ENCODE measurements at regions not wholly inside any gene's neighbourhood (a gene's known extent, or its start where the extent isn't known, plus 50 kb on each side); places are given as distances from the start of the nearest gene placed in this dataset.

DNA sequence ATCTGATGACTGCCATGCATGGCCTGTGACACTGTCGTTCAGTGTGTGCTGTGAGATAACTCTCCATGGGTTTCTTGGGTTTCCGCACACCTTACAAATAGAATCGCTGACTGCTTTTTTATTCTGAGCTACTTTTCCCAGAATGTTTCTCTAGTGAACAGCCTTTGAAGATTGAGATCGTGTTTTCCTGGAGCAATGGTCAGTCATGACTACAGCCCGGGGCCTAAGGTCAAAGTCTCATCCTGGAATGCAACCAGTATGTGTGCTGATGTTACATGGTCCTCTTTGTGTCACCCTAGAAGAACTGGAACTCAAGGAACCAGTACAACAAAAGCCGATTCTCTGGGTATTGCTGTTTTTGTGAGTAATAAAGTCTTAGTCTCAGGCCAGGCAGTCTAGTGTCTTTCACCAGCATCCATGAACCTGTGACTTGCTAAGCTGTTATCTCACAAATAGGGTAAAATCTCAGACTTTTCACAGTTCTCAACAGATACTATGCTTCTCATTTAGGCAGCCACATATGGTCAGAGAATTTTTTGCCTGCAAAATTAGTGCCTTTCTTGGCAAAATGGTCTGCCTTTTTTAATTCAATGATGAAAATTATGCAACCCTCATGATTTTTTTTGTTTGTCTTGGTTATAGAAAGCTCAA is 124.9 kb upstream of the PIEZO2 start:
- 89% methylated on average over 4 of the region's 6 CpGs for WGBS (ENCODE audit: insufficient coverage)
- ChIA-PET POLR2A (no interaction called here), CTCF (interaction anchor here in 1 of 2 donors (0.6 kb wide), 1 partner anchor 43 kb away, joined by 3 read pairs; no protein-coding TSS in a partner anchor)
- peaks cover 0 to 4% (median 0%) of the 10 kb centered on the region in 3 donors for H3K9me3 Mint-ChIP-seq
- DNase-seq (no peak), ATAC-seq (replicated peaks in 1 of 4) (no peak)
- Histone ChIP-seq H3K27ac (ENCODE audit: low read length) (no peak overlapping the region), H3K4me1 (ENCODE audit: control insufficient read depth in 1 of 2, extremely low read depth in 1 of 2, insufficient read depth in 2 of 2, low read length in 2 of 2) (no peaks in the 10 kb centered on the region), H3K36me3 (ENCODE audit: control insufficient read depth in 2 of 2, extremely low read depth in 1 of 2, insufficient read depth in 1 of 2, low read length in 1 of 2) (no peaks in the 10 kb centered on the region), H3K9me3 (no peaks in the 10 kb centered on the region), H3K4me3 (ENCODE audit: control insufficient read depth in 1 of 2, extremely low read depth in 1 of 2, low read length in 1 of 2) (no peak overlapping the region), H3K27me3 (replicated peaks in 1 of 2; ENCODE audit: control insufficient read depth in 2 of 2, extremely low read depth in 1 of 2, insufficient read depth in 2 of 2, low read length in 1 of 2) (no peaks in the 10 kb centered on the region)
- no peaks in the 10 kb centered on the region for H3K4me1 Mint-ChIP-seq
- H3K36me3 Mint-ChIP-seq = no peaks in the 10 kb centered on the region
- H3K27ac Mint-ChIP-seq = no peak overlapping the region
- no peaks in the 10 kb centered on the region for H3K27me3 Mint-ChIP-seq
- no peak overlapping the region for H3K4me3 Mint-ChIP-seq

- H3K4me1 ChIP-seq (ENCODE audit: control insufficient read depth in 1 of 2, extremely low read depth in 1 of 2, insufficient read depth in 2 of 2, low read length in 2 of 2) = no peaks in the 10 kb centered on the region
- Mint-ChIP-seq H3K27ac (no peak overlapping the region), H3K4me3 (no peak overlapping the region), H3K4me1 (no peaks in the 10 kb centered on the region), H3K27me3 (peaks cover 0 to 5% of the 10 kb centered on the region in 2 donors), H3K36me3 (no peaks in the 10 kb centered on the region), H3K9me3 (peaks cover 0 to 4% (median 4%) of the 10 kb centered on the region in 3 donors)
- H3K9me3 ChIP-seq = no peaks in the 10 kb centered on the region
- H3K36me3 ChIP-seq (ENCODE audit: control insufficient read depth in 2 of 2, extremely low read depth in 1 of 2, insufficient read depth in 1 of 2, low read length in 1 of 2) = no peaks in the 10 kb centered on the region
- CTCF ChIA-PET = no interaction called here
- no peak overlapping the region for H3K4me3 ChIP-seq (ENCODE audit: control insufficient read depth in 1 of 2, extremely low read depth in 1 of 2, low read length in 1 of 2)
- ATAC-seq (replicated peaks in 1 of 4) = no peak
- WGBS (ENCODE audit: insufficient coverage) = 69% methylated on average over 2 of the region's 7 CpGs
- H3K27ac ChIP-seq (ENCODE audit: low read length) = no peak overlapping the region
- no peaks in the 10 kb centered on the region for H3K27me3 ChIP-seq (replicated peaks in 1 of 2; ENCODE audit: control insufficient read depth in 2 of 2, extremely low read depth in 1 of 2, insufficient read depth in 2 of 2, low read length in 1 of 2)
- no peak for DNase-seq
- POLR2A ChIA-PET = no interaction called here
Observed at GRCh38 chr18:11272516-11272915, 123.1 kb upstream of the PIEZO2 start.

DNA sequence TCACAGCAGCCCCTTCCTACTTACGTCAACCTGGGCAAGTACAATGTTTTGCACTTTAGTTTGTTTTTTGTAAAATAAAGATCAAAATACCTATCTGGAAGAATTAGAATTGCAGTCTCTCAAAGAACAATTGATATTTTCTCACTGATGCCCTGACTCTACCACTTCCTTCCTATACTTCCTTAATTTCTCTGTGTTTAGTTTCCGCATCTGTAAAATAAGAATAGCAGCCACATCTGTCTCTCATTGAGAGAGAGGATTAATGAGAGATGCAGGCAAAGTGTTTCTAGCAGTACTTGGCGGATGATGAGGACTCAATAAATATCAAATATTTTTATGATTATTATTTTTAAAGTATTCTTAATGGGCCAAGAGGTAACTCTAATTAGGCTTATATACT is 122.6 kb upstream of the PIEZO2 start:
- CTCF ChIA-PET = no interaction called here

GRCh38 chr18:11269257-11269656 is 119.9 kb upstream of the PIEZO2 start:
- Histone ChIP-seq H3K36me3 (ENCODE audit: control insufficient read depth in 2 of 2, extremely low read depth in 1 of 2, insufficient read depth in 1 of 2, low read length in 1 of 2) (no peaks in the 10 kb centered on the region), H3K4me1 (ENCODE audit: control insufficient read depth in 1 of 2, extremely low read depth in 1 of 2, insufficient read depth in 2 of 2, low read length in 2 of 2) (no peaks in the 10 kb centered on the region), H3K4me3 (ENCODE audit: control insufficient read depth in 1 of 2, extremely low read depth in 1 of 2, low read length in 1 of 2) (no peak overlapping the region), H3K27me3 (replicated peaks in 1 of 2; ENCODE audit: control insufficient read depth in 2 of 2, extremely low read depth in 1 of 2, insufficient read depth in 2 of 2, low read length in 1 of 2) (no peaks in the 10 kb centered on the region), H3K9me3 (no peaks in the 10 kb centered on the region), H3K27ac (ENCODE audit: low read length) (no peak overlapping the region)
- Mint-ChIP-seq H3K27me3 (peaks cover 3 to 15% of the 10 kb centered on the region in 2 donors), H3K27ac (no peak overlapping the region), H3K36me3 (no peaks in the 10 kb centered on the region), H3K4me3 (no peak overlapping the region), H3K9me3 (peaks cover 6 to 9% (median 7%) of the 10 kb centered on the region in 3 donors), H3K4me1 (no peaks in the 10 kb centered on the region)
- ChIA-PET CTCF (no interaction called here), POLR2A (no interaction called here)
- 85% methylated on average over 6 of the region's 8 CpGs for WGBS (ENCODE audit: insufficient coverage)
- DNase-seq (no peak), ATAC-seq (replicated peaks in 1 of 4) (no peak)

More for the DNA sequence above, 122.6 kb upstream of the PIEZO2 start:
- DNase-seq (no peak), ATAC-seq (replicated peaks in 1 of 4) (no peak)
- no peak overlapping the region for H3K27ac ChIP-seq (ENCODE audit: low read length)
- H3K27me3 ChIP-seq (replicated peaks in 1 of 2; ENCODE audit: control insufficient read depth in 2 of 2, extremely low read depth in 1 of 2, insufficient read depth in 2 of 2, low read length in 1 of 2) = no peaks in the 10 kb centered on the region
- peaks cover 0 to 9% (median 4%) of the 10 kb centered on the region in 3 donors for H3K9me3 Mint-ChIP-seq
- H3K9me3 ChIP-seq = no peaks in the 10 kb centered on the region
- H3K4me1 ChIP-seq (ENCODE audit: control insufficient read depth in 1 of 2, extremely low read depth in 1 of 2, insufficient read depth in 2 of 2, low read length in 2 of 2) = no peaks in the 10 kb centered on the region
- POLR2A ChIA-PET = no interaction called here
- no peaks in the 10 kb centered on the region for H3K36me3 Mint-ChIP-seq
- no peak overlapping the region for H3K4me3 Mint-ChIP-seq
- H3K4me1 Mint-ChIP-seq = no peaks in the 10 kb centered on the region
- no CpG with 5 or more reads among the region's 3 CpGs for WGBS (ENCODE audit: insufficient coverage)
- no peak overlapping the region for H3K27ac Mint-ChIP-seq
- H3K4me3 ChIP-seq (ENCODE audit: control insufficient read depth in 1 of 2, extremely low read depth in 1 of 2, low read length in 1 of 2) = no peak overlapping the region
- H3K27me3 Mint-ChIP-seq = peaks cover under 1 to 11% of the 10 kb centered on the region in 2 donors
- no peaks in the 10 kb centered on the region for H3K36me3 ChIP-seq (ENCODE audit: control insufficient read depth in 2 of 2, extremely low read depth in 1 of 2, insufficient read depth in 1 of 2, low read length in 1 of 2)

DNA sequence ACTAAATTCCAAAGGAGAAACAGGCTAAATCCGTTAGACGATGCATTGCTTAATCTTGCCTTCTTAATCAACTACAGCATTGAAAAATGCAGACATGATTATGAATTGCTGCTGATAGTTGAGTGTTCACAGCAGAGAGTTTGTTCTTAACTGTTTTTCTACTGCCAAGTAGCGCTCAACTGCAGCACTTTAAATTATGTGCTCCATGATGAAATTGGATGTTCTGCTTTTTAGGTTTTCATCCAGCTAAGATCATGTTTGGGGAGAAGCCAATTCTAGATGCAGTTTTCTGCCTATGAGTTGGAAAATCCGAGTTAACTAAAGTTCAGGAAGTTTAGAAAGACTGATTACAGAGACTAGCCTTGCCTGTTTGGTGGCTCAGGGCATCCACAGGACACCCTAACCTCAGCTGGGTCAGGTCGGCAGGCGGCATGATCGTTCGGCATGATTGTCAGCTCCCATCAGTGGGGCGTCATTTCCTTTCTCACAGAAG is 119.4 kb upstream of the PIEZO2 start:
- DNase-seq = no peak
- H3K36me3 ChIP-seq (ENCODE audit: control insufficient read depth in 2 of 2, extremely low read depth in 1 of 2, insufficient read depth in 1 of 2, low read length in 1 of 2) = no peaks in the 10 kb centered on the region
- no peaks in the 10 kb centered on the region for H3K4me1 ChIP-seq (ENCODE audit: control insufficient read depth in 1 of 2, extremely low read depth in 1 of 2, insufficient read depth in 2 of 2, low read length in 2 of 2)
- ATAC-seq (replicated peaks in 1 of 4) = no peak
- Mint-ChIP-seq H3K9me3 (peaks cover 9 to 10% (median 10%) of the 10 kb centered on the region in 3 donors), H3K27me3 (peaks cover 3 to 15% of the 10 kb centered on the region in 2 donors), H3K27ac (no peak overlapping the region), H3K4me1 (no peaks in the 10 kb centered on the region), H3K36me3 (no peaks in the 10 kb centered on the region), H3K4me3 (no peak overlapping the region)
- no peaks in the 10 kb centered on the region for H3K9me3 ChIP-seq
- POLR2A ChIA-PET = no interaction called here
- H3K27ac ChIP-seq (ENCODE audit: low read length) = no peak overlapping the region
- CTCF ChIA-PET = no interaction called here
- WGBS (ENCODE audit: insufficient coverage) = 89% methylated on average over 3 of the region's 9 CpGs
- H3K27me3 ChIP-seq (replicated peaks in 1 of 2; ENCODE audit: control insufficient read depth in 2 of 2, extremely low read depth in 1 of 2, insufficient read depth in 2 of 2, low read length in 1 of 2) = no peaks in the 10 kb centered on the region
- no peak overlapping the region for H3K4me3 ChIP-seq (ENCODE audit: control insufficient read depth in 1 of 2, extremely low read depth in 1 of 2, low read length in 1 of 2)

DNA sequence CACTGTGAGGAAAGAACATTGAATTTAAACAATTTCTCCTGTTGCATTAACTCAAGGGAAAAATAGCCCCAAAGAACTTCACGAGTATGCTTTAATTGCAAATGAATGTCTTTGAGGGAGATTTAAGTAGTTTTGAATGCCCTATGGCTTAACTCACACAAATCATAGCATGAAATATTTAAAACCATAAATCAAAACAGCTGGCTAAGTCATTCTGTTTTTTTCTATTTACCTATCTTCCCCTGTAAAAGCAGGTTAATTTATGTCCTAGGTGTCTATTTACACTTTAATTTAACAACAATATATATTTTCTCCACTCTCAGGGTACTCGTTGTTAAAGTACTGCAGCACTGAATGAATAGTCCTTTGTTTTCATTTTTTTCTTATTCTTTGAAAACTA is 118.8 kb upstream of the PIEZO2 start:
- DNase-seq (no peak), ATAC-seq (replicated peaks in 1 of 4) (no peak)
- Mint-ChIP-seq H3K4me1 (no peaks in the 10 kb centered on the region), H3K27me3 (peaks cover 3 to 15% of the 10 kb centered on the region in 2 donors), H3K36me3 (no peaks in the 10 kb centered on the region), H3K4me3 (no peak overlapping the region), H3K27ac (no peak overlapping the region), H3K9me3 (peaks cover 14 to 16% (median 15%) of the 10 kb centered on the region in 3 donors)
- Histone ChIP-seq H3K36me3 (ENCODE audit: control insufficient read depth in 2 of 2, extremely low read depth in 1 of 2, insufficient read depth in 1 of 2, low read length in 1 of 2) (no peaks in the 10 kb centered on the region), H3K4me3 (ENCODE audit: control insufficient read depth in 1 of 2, extremely low read depth in 1 of 2, low read length in 1 of 2) (no peak overlapping the region), H3K27me3 (replicated peaks in 1 of 2; ENCODE audit: control insufficient read depth in 2 of 2, extremely low read depth in 1 of 2, insufficient read depth in 2 of 2, low read length in 1 of 2) (no peaks in the 10 kb centered on the region), H3K9me3 (no peaks in the 10 kb centered on the region), H3K27ac (ENCODE audit: low read length) (no peak overlapping the region), H3K4me1 (ENCODE audit: control insufficient read depth in 1 of 2, extremely low read depth in 1 of 2, insufficient read depth in 2 of 2, low read length in 2 of 2) (no peaks in the 10 kb centered on the region)
- no CpG with 5 or more reads among the region's 2 CpGs for WGBS (ENCODE audit: insufficient coverage)
- CTCF ChIA-PET = no interaction called here
- POLR2A ChIA-PET = no interaction called here

Data from T-cell (primary cell).